Prostate gland (tissue), 2 donors: ENCODE measurements at regions not wholly inside any gene's neighbourhood (a gene's known extent, or its start where the extent isn't known, plus 50 kb on each side); places are given as distances from the start of the nearest gene placed in this dataset.

Experiments
- POLR2A ChIP-seq: fragments of 450-650 bp; IDR thresholded peaks from one replicate; pipeline ENCODE4 v1.6.1; 2016; ENCODE audit warnings: antibody characterized with exemption, mild to moderate bottlenecking
- POLR2AphosphoS5 ChIP-seq: sonication (generic); formaldehyde crosslinking; IDR thresholded peaks from one replicate; pipeline ENCODE4 v1.6.1; 2017; ENCODE audit warnings: antibody characterized with exemption
- TF ChIP-seq, protein P1 (sequence below), 4 experiments: fragments of 200-600 bp in 2 of 4; fragments of 450-650 bp in 2 of 4; sonication (generic) in 2 of 4; IDR thresholded peaks; 1 replicate in 3 of 4; 2 replicates in 1 of 4; pipeline ENCODE4 v1.5.1; 2016 to 2019; ENCODE audit warnings: antibody characterized with exemption in 4 of 4, mild to moderate bottlenecking in 2 of 4, moderate library complexity in 2 of 4

DNA sequence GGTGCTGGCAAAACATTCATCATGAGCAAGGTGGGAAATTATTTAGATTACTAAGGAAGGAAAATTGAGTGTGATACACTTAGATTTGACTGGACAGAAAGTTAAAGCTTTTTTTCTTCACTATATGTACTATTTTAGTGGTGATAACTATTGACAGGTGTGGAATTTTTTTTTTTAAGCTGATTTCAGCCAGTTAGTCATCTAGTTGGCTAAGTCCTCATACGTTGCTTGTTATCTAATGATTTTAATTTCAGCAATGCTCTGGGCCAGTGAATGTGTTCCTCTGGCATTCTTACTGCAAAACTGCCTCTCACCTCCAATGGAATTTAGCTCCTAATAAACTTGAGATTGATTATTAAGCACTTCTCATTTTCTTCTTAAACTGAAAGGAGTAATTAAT lies 1223.2 kb upstream of the ACVR2A start:
- TF ChIP-seq, protein P1, sequence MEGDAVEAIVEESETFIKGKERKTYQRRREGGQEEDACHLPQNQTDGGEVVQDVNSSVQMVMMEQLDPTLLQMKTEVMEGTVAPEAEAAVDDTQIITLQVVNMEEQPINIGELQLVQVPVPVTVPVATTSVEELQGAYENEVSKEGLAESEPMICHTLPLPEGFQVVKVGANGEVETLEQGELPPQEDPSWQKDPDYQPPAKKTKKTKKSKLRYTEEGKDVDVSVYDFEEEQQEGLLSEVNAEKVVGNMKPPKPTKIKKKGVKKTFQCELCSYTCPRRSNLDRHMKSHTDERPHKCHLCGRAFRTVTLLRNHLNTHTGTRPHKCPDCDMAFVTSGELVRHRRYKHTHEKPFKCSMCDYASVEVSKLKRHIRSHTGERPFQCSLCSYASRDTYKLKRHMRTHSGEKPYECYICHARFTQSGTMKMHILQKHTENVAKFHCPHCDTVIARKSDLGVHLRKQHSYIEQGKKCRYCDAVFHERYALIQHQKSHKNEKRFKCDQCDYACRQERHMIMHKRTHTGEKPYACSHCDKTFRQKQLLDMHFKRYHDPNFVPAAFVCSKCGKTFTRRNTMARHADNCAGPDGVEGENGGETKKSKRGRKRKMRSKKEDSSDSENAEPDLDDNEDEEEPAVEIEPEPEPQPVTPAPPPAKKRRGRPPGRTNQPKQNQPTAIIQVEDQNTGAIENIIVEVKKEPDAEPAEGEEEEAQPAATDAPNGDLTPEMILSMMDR (IDR thresholded peaks at IDR 0.05): no peak
- TF ChIP-seq POLR2A (no peak), POLR2AphosphoS5 (no peak)
